DND-41 (cell line): ENCODE measurements at regions not wholly inside any gene's neighbourhood (a gene's known extent, or its start where the extent isn't known, plus 50 kb on each side); places are given as distances from the start of the nearest gene placed in this dataset.

Source experiments
- EZH2 ChIP-seq: IDR thresholded peaks from 3 replicates; pipeline ENCODE4 v1.6.1; 2012; ENCODE audit warnings: borderline replicate concordance, low read depth, mild to moderate bottlenecking, moderate library complexity, low read length, inconsistent platforms; ENCODE audit not compliant: severe bottlenecking
- TF ChIP-seq, protein P1 (sequence below): IDR thresholded peaks from 2 replicates; pipeline ENCODE4 v1.5.1; 2012; ENCODE audit warnings: borderline replicate concordance, low read length, moderate library complexity, mild to moderate bottlenecking; ENCODE audit not compliant: poor library complexity, severe bottlenecking; ENCODE audit errors: extremely low read depth

DNA sequence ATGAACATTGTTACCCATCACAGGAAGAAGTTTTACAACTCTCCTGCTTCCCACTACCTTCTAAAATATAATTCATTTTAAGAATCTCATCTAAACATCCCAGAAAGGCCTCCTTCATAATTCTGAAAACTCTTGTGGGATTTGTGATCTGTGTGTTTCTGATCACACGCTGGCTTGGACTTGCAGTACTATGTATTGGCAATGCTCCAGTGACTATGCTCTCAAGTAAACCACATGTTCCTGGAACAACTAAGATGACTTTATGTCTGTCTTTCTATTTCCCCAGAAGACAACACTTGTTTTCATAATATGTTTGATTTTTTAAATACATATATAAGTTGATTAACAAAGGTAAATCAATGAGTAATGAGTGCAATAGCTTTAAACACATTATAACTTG lies 376.6 kb upstream of the NETO1 start:
- TF ChIP-seq, protein P1, sequence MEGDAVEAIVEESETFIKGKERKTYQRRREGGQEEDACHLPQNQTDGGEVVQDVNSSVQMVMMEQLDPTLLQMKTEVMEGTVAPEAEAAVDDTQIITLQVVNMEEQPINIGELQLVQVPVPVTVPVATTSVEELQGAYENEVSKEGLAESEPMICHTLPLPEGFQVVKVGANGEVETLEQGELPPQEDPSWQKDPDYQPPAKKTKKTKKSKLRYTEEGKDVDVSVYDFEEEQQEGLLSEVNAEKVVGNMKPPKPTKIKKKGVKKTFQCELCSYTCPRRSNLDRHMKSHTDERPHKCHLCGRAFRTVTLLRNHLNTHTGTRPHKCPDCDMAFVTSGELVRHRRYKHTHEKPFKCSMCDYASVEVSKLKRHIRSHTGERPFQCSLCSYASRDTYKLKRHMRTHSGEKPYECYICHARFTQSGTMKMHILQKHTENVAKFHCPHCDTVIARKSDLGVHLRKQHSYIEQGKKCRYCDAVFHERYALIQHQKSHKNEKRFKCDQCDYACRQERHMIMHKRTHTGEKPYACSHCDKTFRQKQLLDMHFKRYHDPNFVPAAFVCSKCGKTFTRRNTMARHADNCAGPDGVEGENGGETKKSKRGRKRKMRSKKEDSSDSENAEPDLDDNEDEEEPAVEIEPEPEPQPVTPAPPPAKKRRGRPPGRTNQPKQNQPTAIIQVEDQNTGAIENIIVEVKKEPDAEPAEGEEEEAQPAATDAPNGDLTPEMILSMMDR, result no peak
- no peak for TF ChIP-seq EZH2
